ENCODE measurements at regions not wholly inside any gene's neighbourhood (a gene's known extent, or its start where the extent isn't known, plus 50 kb on each side); places are given as distances from the start of the nearest gene placed in this dataset.

DNA sequence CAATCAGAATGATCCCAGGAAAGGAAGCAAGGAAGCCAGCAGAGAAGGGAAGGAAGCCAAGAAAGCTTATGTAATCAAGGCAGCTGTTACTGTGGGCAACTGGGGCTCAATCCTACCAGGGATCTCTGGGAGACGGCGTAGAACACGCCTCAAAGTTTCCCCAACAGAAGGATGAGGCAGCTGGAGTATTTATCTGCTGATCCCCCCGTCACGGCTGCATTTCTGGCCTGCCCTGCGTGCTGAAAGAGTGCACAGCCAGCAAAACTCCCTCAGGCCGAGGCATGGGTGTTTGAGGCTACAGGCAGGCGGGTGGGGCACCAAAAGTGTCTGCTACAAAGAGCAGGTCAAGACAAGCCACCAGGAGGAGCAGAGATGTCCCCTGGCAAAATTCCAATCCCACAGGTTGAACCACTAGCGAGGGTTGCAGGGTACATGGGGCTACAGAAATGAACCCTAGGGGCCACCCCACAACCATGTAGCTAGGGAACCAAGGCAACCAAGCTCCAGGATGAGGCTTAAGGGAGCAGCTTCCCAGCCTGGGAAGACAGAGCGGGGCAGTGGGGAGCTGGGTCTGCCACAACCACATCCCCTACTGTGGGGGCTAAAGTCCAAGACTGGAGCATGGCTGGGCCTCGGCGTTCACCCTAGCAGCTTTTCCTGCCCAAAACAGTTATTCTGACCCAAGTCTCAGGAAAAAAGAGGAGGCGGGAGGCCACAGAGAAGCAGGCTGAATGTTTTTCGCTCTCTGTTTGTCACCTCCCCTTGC lies 113.4 kb downstream of the BCOR start:
- Histone ChIP-seq H3K4me1 (ENCODE audit: control insufficient read depth in 4 of 4, insufficient read depth in 4 of 4, low read length in 3 of 4) (no peaks in the 10 kb centered on the region), H3K27ac (ENCODE audit: low read depth in 1 of 2, low read length in 2 of 2) (no peak overlapping the region), H3K9ac (ENCODE audit: low read depth in 1 of 2, low read length in 2 of 2) (no peak overlapping the region), H3K4me3 (ENCODE audit: low read depth in 1 of 3, low read length in 3 of 3) (no peak overlapping the region), H3K36me3 (ENCODE audit: control insufficient read depth in 4 of 4, insufficient read depth in 3 of 4, low read depth in 1 of 4, low read length in 3 of 4) (no peaks in the 10 kb centered on the region), H3K9me3 (ENCODE audit: control insufficient read depth in 4 of 4, low read length in 3 of 4) (no peaks in the 10 kb centered on the region), H3K27me3 (ENCODE audit: control insufficient read depth in 4 of 4, insufficient read depth in 4 of 4, low read length in 3 of 4) (no peaks in the 10 kb centered on the region)
- no peak for DNase-seq (ENCODE audit: low spot score)
- 78% methylated on average over 14 of the region's 14 CpGs for WGBS
- no peak for TF ChIP-seq EGR1 (IDR thresholded peaks at IDR 0.05; ENCODE audit: low read depth in 2 of 2)
- TF ChIP-seq RAD21 (IDR thresholded peaks at IDR 0.05) = no peak
- TF ChIP-seq HNF4G (IDR thresholded peaks at IDR 0.05) = no peak
- TF ChIP-seq ZBTB33 (IDR thresholded peaks at IDR 0.05) = no peak
- no peak for TF ChIP-seq RXRA (IDR thresholded peaks at IDR 0.05)
- TF ChIP-seq HNF4A (conservative IDR thresholded peaks at IDR 0.05) = no peak
- TF ChIP-seq, protein P1, sequence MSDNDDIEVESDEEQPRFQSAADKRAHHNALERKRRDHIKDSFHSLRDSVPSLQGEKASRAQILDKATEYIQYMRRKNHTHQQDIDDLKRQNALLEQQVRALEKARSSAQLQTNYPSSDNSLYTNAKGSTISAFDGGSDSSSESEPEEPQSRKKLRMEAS (IDR thresholded peaks at IDR 0.05) = no peak
- no peak for TF ChIP-seq FOXA1 (IDR thresholded peaks at IDR 0.05)
- no peak for TF ChIP-seq CTCF (IDR thresholded peaks at IDR 0.05; ENCODE audit: low read depth, low read length, missing input control)
- no peak for TF ChIP-seq NR2F2 (IDR thresholded peaks at IDR 0.05)
- no peak for TF ChIP-seq JUND (IDR thresholded peaks at IDR 0.05)
- no peak for TF ChIP-seq YY1 (IDR thresholded peaks at IDR 0.05)
- no peak for TF ChIP-seq ATF3 (IDR thresholded peaks at IDR 0.05)
- no peak for TF ChIP-seq SP1 (IDR thresholded peaks at IDR 0.05)
- TF ChIP-seq GABPA (IDR thresholded peaks at IDR 0.05 in 1 of 2, conservative IDR thresholded peaks at IDR 0.05 in 1 of 2) = no peak
- no peak for TF ChIP-seq REST (IDR thresholded peaks at IDR 0.05)
- no peak for TF ChIP-seq FOXA2 (IDR thresholded peaks at IDR 0.05)
- no peak for TF ChIP-seq TAF1 (conservative IDR thresholded peaks at IDR 0.05)
